GM23248 (cell line): ENCODE measurements at regions not wholly inside any gene's neighbourhood (a gene's known extent, or its start where the extent isn't known, plus 50 kb on each side); places are given as distances from the start of the nearest gene placed in this dataset.

ENCODE experiments used
- EZH2 ChIP-seq: fragments of 200-600 bp; sonication (generic); IDR thresholded peaks from 2 replicates; pipeline ENCODE4 v1.6.1; 2018; ENCODE audit warnings: antibody characterized with exemption, mild to moderate bottlenecking; ENCODE audit not compliant: insufficient read depth, poor library complexity, severe bottlenecking
- EZH2phosphoT487 ChIP-seq: fragments of 200-600 bp; sonication (generic); IDR thresholded peaks from 2 replicates; pipeline ENCODE4 v1.6.1; 2018; ENCODE audit warnings: antibody characterized with exemption, moderate library complexity, mild to moderate bottlenecking, low read depth; ENCODE audit not compliant: insufficient read depth

- TF ChIP-seq EZH2phosphoT487 (no peak), EZH2 (no peak)
Measured at GRCh38 chr13:81551036-81551435, 1210.1 kb upstream of the SPRY2 start.
